H1 (cell line): ENCODE measurements at regions not wholly inside any gene's neighbourhood (a gene's known extent, or its start where the extent isn't known, plus 50 kb on each side); places are given as distances from the start of the nearest gene placed in this dataset.

Experiments used
- CTCF ChIA-PET: fragments of 300-600 bp; sonication (Branson Sonifier 250); formaldehyde crosslinking; loops from one replicate; lab custom pipeline; 2021; ENCODE audit not compliant: partially characterized antibody; lab: Charles Lee
- POLR2A ChIA-PET: fragments of 300-600 bp; sonication (Branson Sonifier 250); formaldehyde crosslinking; loops from one replicate; lab custom pipeline; 2021; ENCODE audit warnings: inconsistent platforms; ENCODE audit not compliant: partially characterized antibody; lab: Charles Lee
- DNase-seq, 2 experiments: peaks; one replicate each; pipeline versions ENCODE4 v3.0.0 to v3.0.0-alpha.2; 2010 to 2022; ENCODE audit warnings: low spot score in 2 of 2, low read depth in 1 of 2, mixed read lengths in 1 of 2
- FAIRE-seq: peaks from 2 replicates; lab custom pipeline; 2011; peaks lifted over from hg19 to GRCh38; lab: Jason Lieb, UNC
- H2AFZ ChIP-seq: 2 replicates; pipeline ENCODE4 v1.8.1; 2012; ENCODE audit warnings: low read length, inconsistent platforms
- H2AK5ac ChIP-seq: 2 replicates; pipeline ENCODE4 v1.6.1; 2013; ENCODE audit warnings: low read depth, low read length
- H2BK120ac ChIP-seq: replicated peaks from 2 replicates; pipeline ENCODE3; 2013; ENCODE audit warnings: low read depth, low read length, inconsistent platforms
- H2BK12ac ChIP-seq: 2 replicates; pipeline ENCODE4 v1.6.1; 2013; ENCODE audit warnings: low read depth, low read length
- H2BK15ac ChIP-seq: 2 replicates; pipeline ENCODE4 v1.6.1; 2013; ENCODE audit warnings: low read length
- H2BK20ac ChIP-seq: 2 replicates; pipeline ENCODE4 v1.6.1; 2013; ENCODE audit warnings: low read length
- H2BK5ac ChIP-seq: 2 replicates; pipeline ENCODE4 v1.6.1; 2013; ENCODE audit warnings: low read depth, low read length
- H3K14ac ChIP-seq: 2 replicates; pipeline ENCODE4 v1.6.1; 2013; ENCODE audit warnings: inconsistent platforms; ENCODE audit not compliant: insufficient read length
- H3K18ac ChIP-seq: 2 replicates; pipeline ENCODE4 v1.6.1; 2013; ENCODE audit warnings: low read length; ENCODE audit errors: extremely low read depth
- H3K23ac ChIP-seq: 2 replicates; pipeline ENCODE4 v1.6.1; 2013; ENCODE audit warnings: inconsistent platforms; ENCODE audit not compliant: insufficient read length
- H3K23me2 ChIP-seq: 2 replicates; pipeline ENCODE4 v1.6.1; 2013; ENCODE audit warnings: low read depth, low read length
- H3K27ac ChIP-seq: 2 replicates; pipeline ENCODE4 v1.6.1; 2011; ENCODE audit warnings: low read depth, low read length, inconsistent platforms
- H3K27me3 ChIP-seq, 4 experiments: replicated peaks in 1 of 4; 1 replicate in 1 of 4; 2 replicates in 3 of 4; pipeline versions ENCODE4 v1.6.1 to v1.8.1; 2011 to 2013; ENCODE audit warnings: low read length in 3 of 4, mild to moderate bottlenecking in 3 of 4, inconsistent platforms in 2 of 4, mixed read lengths in 2 of 4, moderate library complexity in 1 of 4; ENCODE audit not compliant: control insufficient read depth in 3 of 4, insufficient read depth in 3 of 4; ENCODE audit errors: extremely low read depth in 1 of 4
- H3K36me3 ChIP-seq, 4 experiments: 2 replicates each; pipeline versions ENCODE4 v1.6.1 to v1.8.1; 2011 to 2013; ENCODE audit warnings: mild to moderate bottlenecking in 4 of 4, low read length in 3 of 4, moderate library complexity in 2 of 4, control low read depth in 1 of 4, inconsistent platforms in 1 of 4; ENCODE audit not compliant: insufficient read depth in 4 of 4, control insufficient read depth in 2 of 4
- H3K4ac ChIP-seq: replicated peaks from 2 replicates; pipeline ENCODE3; 2013; ENCODE audit warnings: low read length, low read depth, mixed read lengths, inconsistent platforms; ENCODE audit not compliant: insufficient read length
- H3K4me1 ChIP-seq, 4 experiments: replicated peaks in 1 of 4; 1 replicate in 1 of 4; 2 replicates in 3 of 4; pipeline versions ENCODE4 v1.6.1 to v1.8.1; 2011 to 2013; ENCODE audit warnings: low read length in 3 of 4, inconsistent platforms in 2 of 4, mixed read lengths in 1 of 4; ENCODE audit not compliant: insufficient read depth in 4 of 4, control insufficient read depth in 3 of 4
- H3K4me2 ChIP-seq, 2 experiments: 2 replicates each; pipeline versions ENCODE4 v1.6.1 to v1.8.1; 2011 to 2013; ENCODE audit warnings: low read depth in 2 of 2, low read length in 2 of 2, control low read depth in 1 of 2, inconsistent platforms in 1 of 2, mild to moderate bottlenecking in 1 of 2; ENCODE audit not compliant: insufficient read depth in 1 of 2
- H3K4me3 ChIP-seq, 4 experiments: fragments of 200-600, 300-600 bp in 1 of 4; sonication (generic), shearing (Covaris generic), sonication (Bioruptor Twin) in 1 of 4; 2 replicates each; pipeline versions ENCODE4 v1.5.1 to v1.8.1; 2011 to 2016; ENCODE audit warnings: low read length in 4 of 4, low read depth in 3 of 4, control low read depth in 2 of 4, inconsistent platforms in 2 of 4, mild to moderate bottlenecking in 2 of 4, mixed read lengths in 1 of 4, moderate library complexity in 1 of 4; ENCODE audit not compliant: insufficient read depth in 2 of 4; ENCODE audit errors: extremely low read depth in 1 of 4
- H3K56ac ChIP-seq: replicated peaks from 2 replicates; pipeline ENCODE3; 2013; ENCODE audit warnings: low read depth, mild to moderate bottlenecking, mixed read lengths, low read length, inconsistent platforms; ENCODE audit not compliant: insufficient read length
- H3K79me1 ChIP-seq: 2 replicates; pipeline ENCODE4 v1.6.1; 2013; ENCODE audit warnings: low read depth, low read length, control low read depth
- H3K79me2 ChIP-seq, 2 experiments: 2 replicates each; pipeline versions ENCODE4 v1.6.1 to v1.8.1; 2012 to 2013; ENCODE audit warnings: low read length in 2 of 2, mild to moderate bottlenecking in 2 of 2, inconsistent platforms in 1 of 2; ENCODE audit not compliant: insufficient read depth in 2 of 2, control insufficient read depth in 1 of 2
- H3K9ac ChIP-seq, 4 experiments: replicated peaks in 1 of 4; 1 replicate in 1 of 4; 2 replicates in 3 of 4; pipeline versions ENCODE4 v1.6.1 to v1.8.1; 2011 to 2013; ENCODE audit warnings: low read depth in 3 of 4, low read length in 3 of 4, control low read depth in 2 of 4, mild to moderate bottlenecking in 2 of 4, moderate library complexity in 2 of 4, inconsistent platforms in 1 of 4; ENCODE audit errors: extremely low read depth in 1 of 4
- H3K9me3 ChIP-seq, 2 experiments: 2 replicates each; pipeline versions ENCODE4 v1.6.1 to v1.8.1; 2012 to 2013; ENCODE audit warnings: mild to moderate bottlenecking in 2 of 2, moderate library complexity in 2 of 2, control low read depth in 1 of 2, inconsistent platforms in 1 of 2, low read depth in 1 of 2, low read length in 1 of 2, mixed read lengths in 1 of 2; ENCODE audit not compliant: insufficient read depth in 2 of 2
- H4K20me1 ChIP-seq, 2 experiments: replicated peaks in 1 of 2; 2 replicates each; pipeline versions ENCODE3 to v1.8.1; 2011 to 2013; ENCODE audit warnings: inconsistent platforms in 2 of 2, low read length in 2 of 2, mild to moderate bottlenecking in 1 of 2; ENCODE audit not compliant: insufficient read depth in 2 of 2, control insufficient read depth in 1 of 2
- H4K5ac ChIP-seq: 2 replicates; pipeline ENCODE4 v1.6.1; 2013; ENCODE audit warnings: low read length, low read depth, mixed read lengths, inconsistent platforms; ENCODE audit not compliant: insufficient read length
- H4K8ac ChIP-seq: 2 replicates; pipeline ENCODE4 v1.8.0; 2013; ENCODE audit warnings: mild to moderate bottlenecking, moderate library complexity, low read length, inconsistent platforms; ENCODE audit not compliant: insufficient read depth; ENCODE audit errors: extremely low read depth
- H4K91ac ChIP-seq: replicated peaks from 2 replicates; pipeline ENCODE3; 2013; ENCODE audit warnings: low read length, mixed read lengths, inconsistent platforms; ENCODE audit not compliant: insufficient read length
- JUND ChIP-seq: IDR thresholded peaks from 2 replicates; pipeline ENCODE4 v1.6.1; 2011; ENCODE audit warnings: mild to moderate bottlenecking, improper control_type of control experiment, low read length
- MAFK ChIP-seq: IDR thresholded peaks from 2 replicates; pipeline ENCODE4 v1.6.1; 2012; ENCODE audit warnings: low read depth, mild to moderate bottlenecking, improper control_type of control experiment, low read length
- SIRT6 ChIP-seq: IDR thresholded peaks from one replicate; pipeline ENCODE4 v1.7.1; 2012; ENCODE audit warnings: low read length, inconsistent platforms
- WGBS, 2 experiments: shearing (Covaris generic) in 1 of 2; methylation state at CpG; one replicate each; pipeline versions ENCODE4 v1.1.6 to v1.1.7; 2013 to 2015; ENCODE audit warnings: low lambda C conversion rate in 2 of 2, mixed read lengths in 2 of 2, inconsistent platforms in 1 of 2, low coverage in 1 of 2, missing lambda C conversion rate in 1 of 2; ENCODE audit not compliant: insufficient replicate concordance in 2 of 2, insufficient coverage in 1 of 2, insufficient read length in 1 of 2; ENCODE audit errors: extremely low coverage in 1 of 2, missing lambda C conversion rate in 1 of 2; 5-methylcytosine and 5-hydroxymethylcytosine counted together

DNA sequence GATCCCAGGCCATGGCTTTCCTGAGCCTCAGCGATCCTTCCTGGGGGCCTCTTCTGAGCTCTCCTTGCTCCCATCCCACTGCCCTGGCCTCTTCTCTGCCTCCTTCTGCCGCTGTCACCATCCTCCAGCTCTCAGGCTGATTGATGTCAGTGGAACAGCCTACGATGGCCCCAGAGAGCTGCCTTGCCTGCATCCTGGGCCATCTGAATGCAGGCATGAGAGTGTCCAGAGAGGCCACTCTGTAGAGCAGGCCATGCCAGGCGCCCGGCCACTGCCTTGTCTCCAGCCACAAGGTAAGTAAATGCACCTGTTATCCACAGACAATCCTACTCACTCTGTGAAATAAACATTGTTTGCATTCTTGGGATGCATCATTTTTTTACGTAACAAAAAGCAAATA lies 171.4 kb upstream of the PPP2R2D start:
- peaks cover 0 to 13% (median 9%) of the 10 kb centered on the region in 4 experiments; a peak in 4 of 7 replicates for H3K27me3 ChIP-seq
- H3K36me3 ChIP-seq = no peaks in the 10 kb centered on the region
- H3K23me2 ChIP-seq = no peaks in the 10 kb centered on the region
- no peaks in the 10 kb centered on the region for H3K79me2 ChIP-seq
- peaks cover 0 to 25% (median 10%) of the 10 kb centered on the region in 4 experiments; a peak in 6 of 7 replicates for H3K4me1 ChIP-seq
- H3K14ac ChIP-seq = no peak overlapping the region
- no peak overlapping the region for H4K8ac ChIP-seq
- H4K91ac ChIP-seq = peak overlapping the region; percentile 46
- H4K20me1 ChIP-seq = no peaks in the 10 kb centered on the region
- no peak overlapping the region for H3K4ac ChIP-seq
- no peak overlapping the region; the same call in 1 of the 2 replicates for H2BK5ac ChIP-seq
- H4K5ac ChIP-seq = no peak overlapping the region
- DNase-seq (no peak), FAIRE-seq (no peak)
- H3K79me1 ChIP-seq = no peaks in the 10 kb centered on the region
- H2BK20ac ChIP-seq = no peak overlapping the region
- no peak overlapping the region for H3K56ac ChIP-seq
- CTCF ChIA-PET = interaction anchor here (0.8 to 1.9 kb wide), 2 partner anchors 34 to 50 kb away, joined by 3 to 6 read pairs; no protein-coding TSS in a partner anchor
- no peak overlapping the region for H2AK5ac ChIP-seq
- H3K23ac ChIP-seq = no peak overlapping the region
- POLR2A ChIA-PET = interaction anchor here (1.0 kb wide), 1 partner anchor 26 kb away, joined by 3 read pairs; no protein-coding TSS in a partner anchor
- H3K18ac ChIP-seq = no peak overlapping the region
- WGBS, 2 experiments = 75% methylated on average over 6 of the region's 6 CpGs; no CpG with 5 or more reads in 1 of the 2 experiments
- H2BK15ac ChIP-seq = no peak overlapping the region
- H2AFZ ChIP-seq = no peak overlapping the region
- no peak overlapping the region for H2BK12ac ChIP-seq
- no peak overlapping the region for H3K4me2 ChIP-seq
- no peak for TF ChIP-seq MAFK
- no peak for TF ChIP-seq SIRT6
- TF ChIP-seq JUND = no peak
- H3K9me3 ChIP-seq = peaks cover 6 to 9% of the 10 kb centered on the region in 2 experiments
- no peak overlapping the region for H3K9ac ChIP-seq
- no peak overlapping the region for H3K4me3 ChIP-seq
- no peak overlapping the region for H2BK120ac ChIP-seq
- H3K27ac ChIP-seq = no peak overlapping the region
